ENCODE measurements at regions not wholly inside any gene's neighbourhood (a gene's known extent, or its start where the extent isn't known, plus 50 kb on each side); places are given as distances from the start of the nearest gene placed in this dataset.

DNA sequence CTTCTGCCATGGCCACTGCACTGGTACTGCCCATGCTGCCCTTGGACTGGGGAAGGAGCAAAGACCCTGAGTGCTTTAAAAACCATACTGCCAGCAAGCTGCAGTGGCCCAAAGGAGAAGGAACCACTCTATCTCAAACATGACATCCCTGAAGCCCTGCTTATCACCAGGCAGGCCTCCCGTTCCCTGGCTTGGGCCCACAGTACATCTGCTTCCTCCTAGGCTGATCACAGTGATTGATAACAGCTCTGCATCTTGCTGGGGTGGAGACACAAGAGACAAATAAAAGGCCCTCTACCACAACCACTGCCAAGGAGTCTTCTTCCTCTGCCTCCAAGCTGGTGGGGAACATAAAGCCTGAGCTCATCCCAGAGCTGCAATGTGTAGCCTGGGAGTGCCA, 567.5 kb downstream of the TRHDE start:
- no peak overlapping the region for H3K9ac ChIP-seq (ENCODE audit: low read length)

DNA sequence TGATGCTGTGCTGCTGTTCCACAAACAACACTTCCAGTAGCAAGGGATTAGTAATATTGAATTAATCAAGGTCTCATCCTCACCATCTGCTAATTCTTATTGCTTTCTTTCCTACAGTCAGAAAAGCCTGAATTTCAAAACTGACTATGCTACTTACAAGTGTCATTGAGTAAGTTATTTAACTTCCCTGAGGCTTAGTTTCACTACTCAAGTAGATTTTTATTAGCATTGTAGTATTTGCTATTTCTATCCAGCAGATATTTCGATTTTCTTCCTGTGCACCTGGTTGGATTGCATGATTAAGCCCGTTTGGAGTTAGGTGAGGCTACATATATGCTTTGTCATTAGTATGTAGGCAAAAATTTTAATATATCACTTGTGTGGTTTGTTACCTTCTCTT, 591.5 kb downstream of the TRHDE start:
- no peaks in the 10 kb centered on the region for H3K36me3 ChIP-seq (ENCODE audit: control insufficient read depth, insufficient read depth, low read length)
- no peaks in the 10 kb centered on the region for H3K4me1 ChIP-seq (ENCODE audit: control insufficient read depth, insufficient read depth, low read length)
- H3K9me3 ChIP-seq (ENCODE audit: control insufficient read depth, insufficient read depth, low read depth, low read length), result peaks cover 2% of the 10 kb centered on the region; the same call in 1 of the 2 replicates
- no peak overlapping the region for H3K4me3 ChIP-seq (ENCODE audit: low read depth, low read length)
- no peak overlapping the region for H3K9ac ChIP-seq (ENCODE audit: low read length)
- no peaks in the 10 kb centered on the region for H3K27me3 ChIP-seq (ENCODE audit: control insufficient read depth, insufficient read depth, low read length)
- no peak overlapping the region for H3K27ac ChIP-seq (ENCODE audit: low read depth, low read length)

More for the DNA sequence above, 567.5 kb downstream of the TRHDE start:
- H3K36me3 ChIP-seq (ENCODE audit: control insufficient read depth, insufficient read depth, low read length), result no peaks in the 10 kb centered on the region
- peaks cover 5% of the 10 kb centered on the region; the same call in 1 of the 2 replicates for H3K9me3 ChIP-seq (ENCODE audit: control insufficient read depth, insufficient read depth, low read depth, low read length)
- H3K27ac ChIP-seq (ENCODE audit: low read depth, low read length), result no peak overlapping the region
- no peaks in the 10 kb centered on the region for H3K4me1 ChIP-seq (ENCODE audit: control insufficient read depth, insufficient read depth, low read length)
- no peaks in the 10 kb centered on the region for H3K27me3 ChIP-seq (ENCODE audit: control insufficient read depth, insufficient read depth, low read length)
- H3K4me3 ChIP-seq (ENCODE audit: low read depth, low read length), result no peak overlapping the region

DNA sequence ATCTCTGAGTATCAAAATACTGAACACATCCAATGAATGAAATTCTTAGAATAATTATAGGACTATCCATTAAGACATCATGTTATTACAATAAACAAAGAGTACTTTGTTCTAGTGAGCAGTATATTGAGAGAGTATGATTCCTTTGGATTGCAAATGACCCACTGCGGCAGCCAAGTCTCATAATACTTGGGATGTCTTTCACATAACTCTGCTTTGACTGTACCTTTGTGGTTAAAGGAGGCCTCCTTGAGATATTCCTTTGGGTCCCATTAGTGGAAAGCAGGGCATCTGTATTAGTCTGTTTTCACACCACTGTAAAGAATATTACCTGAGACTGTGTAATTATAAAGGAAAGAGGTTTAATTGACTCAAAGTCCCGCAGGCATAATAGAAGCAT, 593.8 kb downstream of the TRHDE start:
- no peaks in the 10 kb centered on the region for H3K4me1 ChIP-seq (ENCODE audit: control insufficient read depth, insufficient read depth, low read length)
- no peak overlapping the region for H3K9ac ChIP-seq (ENCODE audit: low read length)
- no peaks in the 10 kb centered on the region for H3K9me3 ChIP-seq (ENCODE audit: control insufficient read depth, insufficient read depth, low read depth, low read length)
- no peak overlapping the region for H3K4me3 ChIP-seq (ENCODE audit: low read depth, low read length)
- no peaks in the 10 kb centered on the region for H3K27me3 ChIP-seq (ENCODE audit: control insufficient read depth, insufficient read depth, low read length)
- H3K36me3 ChIP-seq (ENCODE audit: control insufficient read depth, insufficient read depth, low read length), result no peaks in the 10 kb centered on the region
- H3K27ac ChIP-seq (ENCODE audit: low read depth, low read length), result no peak overlapping the region

DNA sequence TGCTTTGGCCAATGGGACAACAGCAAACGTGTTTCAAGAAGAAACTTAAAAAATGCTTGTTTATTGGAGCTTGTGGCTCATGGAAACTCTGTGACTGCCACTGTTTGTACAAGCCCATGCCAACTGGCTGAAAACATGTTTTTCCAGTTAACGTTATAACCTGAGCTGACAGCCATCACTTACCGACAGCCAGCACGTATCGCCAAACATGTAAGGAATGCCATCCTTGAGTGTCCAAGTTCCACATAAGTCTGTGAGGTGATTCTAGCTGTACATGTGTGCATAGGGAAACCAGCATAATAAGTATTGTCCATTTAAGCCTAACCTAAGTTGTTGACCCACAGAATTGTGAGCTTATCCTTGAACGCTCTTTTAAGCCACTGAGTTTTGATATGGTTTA, 596.9 kb downstream of the TRHDE start:
- no peaks in the 10 kb centered on the region for H3K36me3 ChIP-seq (ENCODE audit: control insufficient read depth, insufficient read depth, low read length)
- no peak overlapping the region for H3K9ac ChIP-seq (ENCODE audit: low read length)
- H3K4me3 ChIP-seq (ENCODE audit: low read depth, low read length), result no peak overlapping the region
- no peak overlapping the region for H3K27ac ChIP-seq (ENCODE audit: low read depth, low read length)
- H3K9me3 ChIP-seq (ENCODE audit: control insufficient read depth, insufficient read depth, low read depth, low read length), result peaks cover 4% of the 10 kb centered on the region; the same call in 1 of the 2 replicates
- H3K4me1 ChIP-seq (ENCODE audit: control insufficient read depth, insufficient read depth, low read length), result peaks cover 11% of the 10 kb centered on the region
- no peaks in the 10 kb centered on the region for H3K27me3 ChIP-seq (ENCODE audit: control insufficient read depth, insufficient read depth, low read length)

DNA sequence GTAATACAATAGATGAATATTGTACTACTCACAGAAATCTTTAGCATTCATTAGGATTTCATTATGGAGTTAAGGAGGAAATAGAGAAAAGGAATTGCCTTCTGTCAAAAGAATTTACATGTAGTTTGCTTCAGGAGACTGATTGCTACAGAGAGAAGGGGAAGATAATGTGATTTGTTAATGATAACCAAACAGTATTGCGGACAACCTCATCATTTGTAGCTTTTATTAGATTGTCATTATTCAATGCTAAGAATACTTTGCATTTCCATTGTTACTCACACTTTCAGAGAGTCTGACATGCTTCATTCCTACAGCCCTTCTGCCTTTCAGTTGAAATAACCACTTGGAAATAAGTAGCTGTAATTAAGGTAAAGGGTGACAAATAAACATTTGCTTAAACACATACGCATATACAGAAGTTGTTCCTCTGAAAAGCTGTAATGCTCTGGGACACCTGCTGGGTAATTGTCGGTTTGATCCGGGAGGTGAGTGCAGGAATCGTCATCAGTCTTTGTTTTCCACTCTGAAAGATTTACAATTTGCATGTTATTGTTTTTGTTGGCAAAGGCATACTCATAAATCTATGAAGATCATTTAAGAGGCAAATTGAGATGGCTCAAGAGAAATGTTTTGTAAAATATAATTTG, 600.2 kb downstream of the TRHDE start:
- H3K9me3 ChIP-seq (ENCODE audit: control insufficient read depth, insufficient read depth, low read depth, low read length), result peaks cover 18% of the 10 kb centered on the region
- H3K27ac ChIP-seq (ENCODE audit: low read depth, low read length), result no peak overlapping the region
- H3K4me1 ChIP-seq (ENCODE audit: control insufficient read depth, insufficient read depth, low read length), result peaks cover 11% of the 10 kb centered on the region
- H3K36me3 ChIP-seq (ENCODE audit: control insufficient read depth, insufficient read depth, low read length), result no peaks in the 10 kb centered on the region
- no peak overlapping the region for H3K4me3 ChIP-seq (ENCODE audit: low read depth, low read length)
- no peak overlapping the region for H3K9ac ChIP-seq (ENCODE audit: low read length)
- no peaks in the 10 kb centered on the region for H3K27me3 ChIP-seq (ENCODE audit: control insufficient read depth, insufficient read depth, low read length)

DNA sequence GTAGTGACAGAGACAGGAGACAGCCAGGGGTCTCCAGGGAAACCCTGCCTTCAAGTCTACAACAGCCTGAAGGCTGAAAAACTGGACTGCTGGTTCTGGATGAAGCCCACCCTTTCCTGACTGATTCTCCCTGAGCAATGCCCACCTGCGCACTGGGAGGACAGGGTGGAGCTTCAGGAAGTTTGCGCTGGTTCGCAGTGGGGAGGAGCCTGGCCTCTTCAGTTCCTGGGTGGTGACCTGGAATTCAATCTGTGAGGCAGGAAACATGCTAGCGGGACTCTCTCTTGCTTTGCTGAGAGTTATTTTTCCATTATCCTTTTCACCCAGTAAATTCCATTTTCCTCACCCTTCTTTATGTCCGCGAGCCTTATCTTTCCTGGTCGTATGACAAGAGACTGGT, 600.8 kb downstream of the TRHDE start:
- peaks cover 11% of the 10 kb centered on the region for H3K4me1 ChIP-seq (ENCODE audit: control insufficient read depth, insufficient read depth, low read length)
- no peak overlapping the region for H3K4me3 ChIP-seq (ENCODE audit: low read depth, low read length)

DNA sequence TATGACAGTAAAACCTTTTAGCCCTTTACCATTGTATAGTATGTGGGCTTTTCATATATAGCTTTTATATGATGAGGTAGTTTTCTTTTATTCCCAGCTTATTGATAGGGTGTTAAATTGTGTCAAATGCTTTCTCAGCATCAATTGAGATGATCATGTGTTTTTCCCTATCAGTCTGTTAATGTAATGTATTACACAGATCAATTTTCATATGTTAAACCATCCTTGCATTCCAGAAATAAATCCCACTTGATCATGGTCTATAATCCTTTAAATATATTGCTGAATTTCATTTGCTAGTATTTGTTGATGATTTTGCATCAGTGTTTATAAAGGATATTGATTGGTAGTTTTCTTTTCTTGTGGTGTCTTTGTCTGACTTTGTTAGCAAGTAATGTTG, 603.9 kb downstream of the TRHDE start:
- H3K36me3 ChIP-seq (ENCODE audit: control insufficient read depth, insufficient read depth, low read length), result no peaks in the 10 kb centered on the region
- H3K4me1 ChIP-seq (ENCODE audit: control insufficient read depth, insufficient read depth, low read length), result peaks cover 11% of the 10 kb centered on the region
- H3K4me3 ChIP-seq (ENCODE audit: low read depth, low read length), result no peak overlapping the region
- H3K9ac ChIP-seq (ENCODE audit: low read length), result no peak overlapping the region
- no peak overlapping the region for H3K27ac ChIP-seq (ENCODE audit: low read depth, low read length)
- H3K9me3 ChIP-seq (ENCODE audit: control insufficient read depth, insufficient read depth, low read depth, low read length), result peaks cover 34% of the 10 kb centered on the region
- no peaks in the 10 kb centered on the region for H3K27me3 ChIP-seq (ENCODE audit: control insufficient read depth, insufficient read depth, low read length)

More for the DNA sequence above, 600.8 kb downstream of the TRHDE start:
- Histone ChIP-seq H3K9ac (ENCODE audit: low read length) (no peak overlapping the region), H3K27ac (ENCODE audit: low read depth, low read length) (no peak overlapping the region), H3K36me3 (ENCODE audit: control insufficient read depth, insufficient read depth, low read length) (no peaks in the 10 kb centered on the region), H3K9me3 (ENCODE audit: control insufficient read depth, insufficient read depth, low read depth, low read length) (peaks cover 18% of the 10 kb centered on the region), H3K27me3 (ENCODE audit: control insufficient read depth, insufficient read depth, low read length) (no peaks in the 10 kb centered on the region)

DNA sequence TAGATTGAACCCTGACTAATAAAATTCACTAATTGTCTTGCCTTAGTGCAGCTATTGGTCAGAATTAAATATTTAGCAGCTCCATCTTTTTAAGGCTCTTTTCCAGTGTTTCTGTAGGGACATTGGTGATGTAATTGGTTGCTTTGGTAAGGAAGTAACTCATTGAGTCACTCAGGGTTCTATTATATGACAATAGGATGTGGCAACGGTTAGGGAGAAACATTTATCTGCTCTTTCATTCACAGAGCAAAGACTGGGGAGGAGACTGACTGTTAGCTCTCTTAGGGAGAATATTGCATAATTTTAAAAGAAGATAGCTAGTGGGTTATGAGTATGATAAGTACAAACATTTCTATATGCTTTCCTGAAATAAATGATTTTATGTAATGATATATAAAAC, 616.5 kb downstream of the TRHDE start:
- Histone ChIP-seq H3K27ac (ENCODE audit: low read depth, low read length) (no peak overlapping the region), H3K9ac (ENCODE audit: low read length) (no peak overlapping the region), H3K9me3 (ENCODE audit: control insufficient read depth, insufficient read depth, low read depth, low read length) (no peaks in the 10 kb centered on the region), H3K4me3 (ENCODE audit: low read depth, low read length) (no peak overlapping the region), H3K4me1 (ENCODE audit: control insufficient read depth, insufficient read depth, low read length) (peaks cover 17% of the 10 kb centered on the region), H3K27me3 (ENCODE audit: control insufficient read depth, insufficient read depth, low read length) (no peaks in the 10 kb centered on the region), H3K36me3 (ENCODE audit: control insufficient read depth, insufficient read depth, low read length) (no peaks in the 10 kb centered on the region)

DNA sequence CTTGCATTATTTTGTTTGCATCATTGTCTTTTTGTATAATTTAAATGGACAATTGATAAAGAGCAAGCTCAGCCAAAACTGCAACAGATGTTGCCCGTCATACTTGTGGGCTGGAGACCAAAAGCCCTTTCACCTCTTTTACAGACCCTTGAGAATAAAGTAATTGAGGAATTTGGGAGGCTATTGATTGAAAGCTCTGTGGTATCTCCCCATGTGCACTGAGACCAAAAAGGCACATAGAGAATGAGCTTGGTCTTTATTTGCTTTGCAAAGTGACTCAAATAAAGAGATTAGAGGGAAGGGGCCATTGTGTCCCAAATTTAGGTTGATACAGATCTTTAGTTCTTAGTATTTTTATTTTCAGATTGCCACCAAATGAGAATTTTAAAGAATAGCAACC, 617.6 kb downstream of the TRHDE start:
- Histone ChIP-seq H3K4me1 (ENCODE audit: control insufficient read depth, insufficient read depth, low read length) (peaks cover 17% of the 10 kb centered on the region), H3K4me3 (ENCODE audit: low read depth, low read length) (no peak overlapping the region), H3K9me3 (ENCODE audit: control insufficient read depth, insufficient read depth, low read depth, low read length) (no peaks in the 10 kb centered on the region), H3K27me3 (ENCODE audit: control insufficient read depth, insufficient read depth, low read length) (no peaks in the 10 kb centered on the region), H3K9ac (ENCODE audit: low read length) (no peak overlapping the region), H3K27ac (ENCODE audit: low read depth, low read length) (no peak overlapping the region), H3K36me3 (ENCODE audit: control insufficient read depth, insufficient read depth, low read length) (no peaks in the 10 kb centered on the region)

DNA sequence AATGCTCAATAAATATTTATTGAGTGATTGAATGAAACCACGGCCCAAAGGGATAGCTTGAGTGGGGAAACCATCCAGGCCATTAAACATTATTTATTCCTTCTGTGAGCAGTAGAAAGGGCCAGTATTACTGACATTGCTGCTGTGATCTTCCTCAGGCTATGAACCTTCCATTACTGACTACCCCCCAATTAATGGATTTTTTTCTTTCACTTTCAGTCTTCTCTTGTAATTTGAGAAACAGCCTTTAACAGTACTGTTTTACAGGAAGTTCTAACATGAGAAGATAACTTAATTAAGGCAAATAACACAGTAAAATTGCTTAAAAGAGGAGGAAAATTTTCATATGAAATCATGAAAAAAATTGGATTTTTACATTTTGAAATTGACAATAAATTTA, 629.5 kb downstream of the TRHDE start:
- H3K27ac ChIP-seq (ENCODE audit: low read depth, low read length), result no peak overlapping the region
- H3K4me3 ChIP-seq (ENCODE audit: low read depth, low read length), result no peak overlapping the region
- H3K9me3 ChIP-seq (ENCODE audit: control insufficient read depth, insufficient read depth, low read depth, low read length), result no peaks in the 10 kb centered on the region
- no peaks in the 10 kb centered on the region for H3K27me3 ChIP-seq (ENCODE audit: control insufficient read depth, insufficient read depth, low read length)
- H3K36me3 ChIP-seq (ENCODE audit: control insufficient read depth, insufficient read depth, low read length), result no peaks in the 10 kb centered on the region
- no peaks in the 10 kb centered on the region for H3K4me1 ChIP-seq (ENCODE audit: control insufficient read depth, insufficient read depth, low read length)
- no peak overlapping the region for H3K9ac ChIP-seq (ENCODE audit: low read length)

DNA sequence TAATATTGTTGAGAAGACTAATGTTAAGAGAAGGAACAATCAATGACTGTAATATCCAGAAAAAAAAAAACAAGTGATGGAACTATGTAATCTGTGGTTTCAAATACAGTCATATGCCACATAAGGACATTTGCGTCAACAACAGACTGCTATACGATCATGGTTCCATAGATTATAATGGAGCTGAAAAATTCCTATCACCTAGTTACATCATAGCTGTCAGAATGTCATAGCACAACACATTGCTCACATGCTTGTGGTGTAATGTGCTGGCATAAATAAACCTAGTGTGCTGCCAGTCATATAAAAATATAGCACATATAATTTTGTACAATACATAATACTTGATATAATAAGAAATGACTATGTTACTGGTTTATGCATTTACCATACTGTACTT, 653.5 kb downstream of the TRHDE start:
- Histone ChIP-seq H3K27ac (ENCODE audit: low read depth, low read length) (no peak overlapping the region), H3K9ac (ENCODE audit: low read length) (no peak overlapping the region), H3K27me3 (ENCODE audit: control insufficient read depth, insufficient read depth, low read length) (no peaks in the 10 kb centered on the region), H3K4me1 (ENCODE audit: control insufficient read depth, insufficient read depth, low read length) (no peaks in the 10 kb centered on the region), H3K9me3 (ENCODE audit: control insufficient read depth, insufficient read depth, low read depth, low read length) (no peaks in the 10 kb centered on the region; the same call in 1 of the 2 replicates), H3K36me3 (ENCODE audit: control insufficient read depth, insufficient read depth, low read length) (no peaks in the 10 kb centered on the region), H3K4me3 (ENCODE audit: low read depth, low read length) (no peak overlapping the region)

Data from HUES6 (cell line).